ENCODE measurements at regions not wholly inside any gene's neighbourhood (a gene's known extent, or its start where the extent isn't known, plus 50 kb on each side); places are given as distances from the start of the nearest gene placed in this dataset.

- TF ChIP-seq CTCF (IDR thresholded peaks at IDR 0.05) (no peak), POLR2A (IDR thresholded peaks at IDR 0.05) (no peak), EP300 (IDR thresholded peaks at IDR 0.05) (no peak), POLR2AphosphoS5 (IDR thresholded peaks at IDR 0.05) (no peak)
These were observed 406.3 kb downstream of the DMRT2 start for GRCh38 chr9:1456301-1457024.
